Ascending aorta (tissue), 2 donors: ENCODE measurements at regions not wholly inside any gene's neighbourhood (a gene's known extent, or its start where the extent isn't known, plus 50 kb on each side); places are given as distances from the start of the nearest gene placed in this dataset.
"Not testable (repeated sequence)": the region's sequence is repeated elsewhere in the genome, so short reads cannot be mapped to it uniquely, and the experiment has no call there.

Source experiments
- DNase-seq, 2 donors: peaks; one replicate each; pipeline ENCODE4 v3.0.0-alpha.2; 2019; ENCODE audit warnings: low spot score in 2 of 2
- H3K27ac ChIP-seq, 2 donors: fragments of 200-600 bp; sonication (generic); one replicate each; pipeline ENCODE4 v1.5.1; 2016 to 2017; ENCODE audit warnings: mild to moderate bottlenecking in 1 of 2
- H3K27me3 ChIP-seq: fragments of 200-600 bp; sonication (generic); one replicate; pipeline ENCODE4 v1.5.1; 2017
- H3K36me3 ChIP-seq, 2 donors: fragments of 200-600 bp; sonication (generic); one replicate each; pipeline ENCODE4 v1.5.1; 2016
- H3K4me1 ChIP-seq, 2 donors: fragments of 200-600 bp; sonication (generic); one replicate each; pipeline ENCODE4 v1.5.1; 2016 to 2017; ENCODE audit warnings: mild to moderate bottlenecking in 1 of 2
- H3K4me3 ChIP-seq, 2 donors: fragments of 200-600 bp; sonication (generic); one replicate each; pipeline ENCODE4 v1.5.1; 2016 to 2017; ENCODE audit warnings: mild to moderate bottlenecking in 1 of 2
- H3K9me3 ChIP-seq, 2 donors: fragments of 200-600 bp; sonication (generic); one replicate each; pipeline ENCODE4 v1.5.1; 2016
- intact Hi-C: fragments of 100-400 bp; cut with DNase I; formaldehyde crosslinking; loops from one replicate; pipeline ENCODE4 v1.15.1; 2023
- TF ChIP-seq, protein P1 (sequence below), 3 experiments: fragments of 200-600 bp in 2 of 3; fragments of 450-650 bp in 1 of 3; sonication (generic) in 2 of 3; IDR thresholded peaks; one replicate each; pipeline ENCODE4 v1.5.1; 2016 to 2019; ENCODE audit warnings: antibody characterized with exemption in 3 of 3, mild to moderate bottlenecking in 1 of 3, moderate library complexity in 1 of 3

DNA sequence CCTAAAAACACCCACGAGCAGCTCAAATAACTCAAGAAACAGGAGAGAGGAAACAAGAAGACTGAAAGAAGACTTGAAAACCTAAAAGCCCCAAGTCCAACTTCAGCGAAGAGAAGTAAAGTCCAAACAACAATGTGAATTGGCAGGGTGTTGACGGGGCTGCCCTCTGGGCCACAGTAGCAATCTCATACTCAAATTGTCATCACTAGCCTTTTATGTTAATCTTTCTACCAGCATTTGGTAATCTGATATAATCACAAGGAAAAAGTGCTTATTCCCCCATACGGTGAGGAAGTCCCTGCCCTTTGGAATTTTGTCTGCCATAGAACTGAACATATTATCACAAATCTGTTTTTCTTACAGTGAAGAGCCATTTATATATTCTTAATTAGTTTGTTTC, 51.5 kb upstream of the IFNE start:
- TF ChIP-seq, protein P1, sequence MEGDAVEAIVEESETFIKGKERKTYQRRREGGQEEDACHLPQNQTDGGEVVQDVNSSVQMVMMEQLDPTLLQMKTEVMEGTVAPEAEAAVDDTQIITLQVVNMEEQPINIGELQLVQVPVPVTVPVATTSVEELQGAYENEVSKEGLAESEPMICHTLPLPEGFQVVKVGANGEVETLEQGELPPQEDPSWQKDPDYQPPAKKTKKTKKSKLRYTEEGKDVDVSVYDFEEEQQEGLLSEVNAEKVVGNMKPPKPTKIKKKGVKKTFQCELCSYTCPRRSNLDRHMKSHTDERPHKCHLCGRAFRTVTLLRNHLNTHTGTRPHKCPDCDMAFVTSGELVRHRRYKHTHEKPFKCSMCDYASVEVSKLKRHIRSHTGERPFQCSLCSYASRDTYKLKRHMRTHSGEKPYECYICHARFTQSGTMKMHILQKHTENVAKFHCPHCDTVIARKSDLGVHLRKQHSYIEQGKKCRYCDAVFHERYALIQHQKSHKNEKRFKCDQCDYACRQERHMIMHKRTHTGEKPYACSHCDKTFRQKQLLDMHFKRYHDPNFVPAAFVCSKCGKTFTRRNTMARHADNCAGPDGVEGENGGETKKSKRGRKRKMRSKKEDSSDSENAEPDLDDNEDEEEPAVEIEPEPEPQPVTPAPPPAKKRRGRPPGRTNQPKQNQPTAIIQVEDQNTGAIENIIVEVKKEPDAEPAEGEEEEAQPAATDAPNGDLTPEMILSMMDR (IDR thresholded peaks at IDR 0.05) = no peak
- Histone ChIP-seq H3K4me3 (no peak overlapping the region), H3K27ac (no peak overlapping the region), H3K27me3 (no peaks in the 10 kb centered on the region), H3K36me3 (no peaks in the 10 kb centered on the region), H3K9me3 (peaks cover 0 to 4% of the 10 kb centered on the region in 2 donors), H3K4me1 (no peaks in the 10 kb centered on the region)
- intact Hi-C loops = no loop called here
- no peak for DNase-seq

DNA sequence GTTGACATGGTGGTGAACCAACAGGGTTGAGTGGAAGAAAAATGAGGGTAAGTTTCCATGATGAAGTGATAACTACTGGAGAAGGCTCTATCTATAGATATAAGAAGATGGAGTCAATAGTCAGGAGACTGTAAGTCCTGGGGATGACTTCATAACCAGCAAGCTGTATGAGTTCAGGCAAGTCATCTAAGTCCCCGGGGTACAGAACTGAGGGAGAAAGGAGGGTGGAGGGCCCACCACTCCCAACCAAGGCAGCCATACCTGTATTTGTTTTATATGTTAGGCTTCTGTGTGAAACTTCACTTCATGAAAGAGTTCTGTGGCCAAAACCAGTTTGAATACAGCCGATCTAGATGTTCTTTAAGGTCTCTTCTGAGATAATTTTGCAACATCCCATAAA, 53.3 kb upstream of the IFNE start:
- no peak for DNase-seq
- intact Hi-C loops = no loop called here
- Histone ChIP-seq H3K9me3 (no peaks in the 10 kb centered on the region), H3K4me1 (no peaks in the 10 kb centered on the region), H3K27me3 (no peaks in the 10 kb centered on the region), H3K27ac (no peak overlapping the region), H3K4me3 (no peak overlapping the region), H3K36me3 (no peaks in the 10 kb centered on the region)
- TF ChIP-seq, protein P1 (IDR thresholded peaks at IDR 0.05) = no peak

DNA sequence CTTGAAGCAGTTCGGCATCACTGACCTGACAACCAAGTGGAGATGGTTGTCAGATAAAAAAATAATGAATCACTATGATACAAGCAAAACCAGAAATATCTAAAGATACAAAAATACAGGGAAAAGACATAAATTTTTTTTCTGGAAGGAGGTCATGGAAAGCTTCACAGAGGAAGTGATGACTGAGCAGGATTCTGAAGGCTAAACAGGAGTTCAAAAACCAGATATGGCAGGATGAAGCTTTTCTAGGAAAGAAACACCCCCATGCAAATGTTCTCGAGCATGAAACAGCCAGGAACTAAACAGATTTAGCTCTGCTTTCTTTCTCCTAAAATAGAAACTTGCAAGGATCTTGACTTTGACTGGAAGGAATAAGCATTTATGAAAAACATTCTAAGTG, 60.7 kb upstream of the IFNE start:
- H3K27ac ChIP-seq = no peak overlapping the region
- no peaks in the 10 kb centered on the region for H3K9me3 ChIP-seq
- TF ChIP-seq, protein P1 (IDR thresholded peaks at IDR 0.05) = no peak
- no peaks in the 10 kb centered on the region for H3K27me3 ChIP-seq
- DNase-seq = no peak
- H3K4me1 ChIP-seq = no peaks in the 10 kb centered on the region
- intact Hi-C loops = no loop called here
- H3K4me3 ChIP-seq = no peak overlapping the region
- H3K36me3 ChIP-seq = no peaks in the 10 kb centered on the region

DNA sequence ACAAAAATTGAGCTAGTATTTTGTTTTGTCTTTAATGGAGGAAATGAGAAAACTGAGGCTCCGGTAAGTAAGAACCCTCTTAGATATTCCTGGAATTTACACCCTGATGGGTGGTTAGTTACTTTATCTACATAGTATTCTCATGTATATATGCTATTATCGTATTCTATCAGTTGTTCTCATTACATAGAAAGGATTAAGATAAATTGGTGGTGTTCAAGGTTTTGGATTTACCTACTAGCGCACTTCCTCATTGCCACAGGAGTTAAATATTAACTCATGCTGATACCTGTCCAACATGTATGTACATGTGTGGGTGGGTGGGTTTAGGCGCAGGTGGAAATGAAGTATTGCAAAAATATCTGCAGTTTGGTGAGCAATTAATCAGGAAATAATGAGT, 61.1 kb upstream of the IFNE start:
- Histone ChIP-seq H3K27ac (no peak overlapping the region), H3K9me3 (no peaks in the 10 kb centered on the region), H3K27me3 (no peaks in the 10 kb centered on the region), H3K4me3 (no peak overlapping the region), H3K4me1 (no peaks in the 10 kb centered on the region), H3K36me3 (no peaks in the 10 kb centered on the region)
- TF ChIP-seq, protein P1 (IDR thresholded peaks at IDR 0.05) = no peak
- intact Hi-C loops = no loop called here
- DNase-seq = no peak

DNA sequence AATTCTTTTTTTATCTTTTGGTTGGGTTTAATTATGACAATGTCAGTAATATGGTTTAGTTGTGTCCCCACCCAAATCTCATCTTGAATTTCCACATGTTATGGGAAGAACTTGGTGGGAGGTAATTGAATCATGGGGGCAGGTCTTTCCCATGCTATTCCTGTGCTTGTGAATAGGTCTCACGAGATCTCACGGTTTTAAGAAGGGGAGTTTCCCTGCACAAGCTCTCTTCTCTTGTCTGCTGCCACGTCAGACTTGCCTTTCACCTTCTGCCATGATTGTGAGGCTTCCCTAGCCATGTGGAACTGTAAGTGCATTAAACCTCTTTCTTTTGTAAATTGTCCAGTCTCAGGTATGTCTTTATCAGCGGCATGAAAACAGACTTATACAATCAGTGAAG, 61.7 kb upstream of the IFNE start:
- H3K27me3 ChIP-seq, H3K4me1 ChIP-seq, H3K9me3 ChIP-seq, H3K4me3 ChIP-seq, DNase-seq, H3K27ac ChIP-seq, intact Hi-C loops, H3K36me3 ChIP-seq: not testable (repeated sequence)

DNA sequence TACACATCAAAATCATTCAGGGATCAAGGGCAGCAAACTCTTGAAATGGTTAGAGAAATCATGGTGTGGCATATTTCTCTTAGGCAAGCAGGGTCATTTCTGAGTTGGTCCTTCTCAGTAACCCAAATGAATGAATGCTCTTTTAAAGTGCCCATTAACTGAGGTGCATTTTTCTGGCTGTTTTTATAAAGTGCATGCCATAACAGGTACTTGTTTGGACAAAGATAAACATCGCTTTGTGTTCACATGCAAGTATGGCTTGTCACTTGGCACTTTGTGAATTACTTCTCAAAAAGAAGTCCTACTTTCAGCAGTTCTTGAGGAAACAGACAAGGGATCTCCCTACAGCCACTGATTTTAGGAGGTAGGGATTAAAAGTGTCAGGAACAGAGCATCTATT, 64.8 kb upstream of the IFNE start:
- H3K4me3 ChIP-seq = no peak overlapping the region
- intact Hi-C loops = no loop called here
- H3K27me3 ChIP-seq = no peaks in the 10 kb centered on the region
- H3K4me1 ChIP-seq = peaks cover 0 to 8% of the 10 kb centered on the region in 2 donors
- H3K36me3 ChIP-seq = no peaks in the 10 kb centered on the region
- TF ChIP-seq, protein P1 (IDR thresholded peaks at IDR 0.05) = no peak
- no peak overlapping the region for H3K27ac ChIP-seq
- H3K9me3 ChIP-seq = no peaks in the 10 kb centered on the region
- DNase-seq = no peak
